GM23248 (cell line): ENCODE measurements at regions not wholly inside any gene's neighbourhood (a gene's known extent, or its start where the extent isn't known, plus 50 kb on each side); places are given as distances from the start of the nearest gene placed in this dataset.
"Not testable (repeated sequence)": the region's sequence is repeated elsewhere in the genome, so short reads cannot be mapped to it uniquely, and the experiment has no call there.

Source experiments
- DNase-seq: peaks from one replicate; pipeline ENCODE4 v3.0.0-alpha.2; 2015
- H2AFZ ChIP-seq: fragments of 200-600 bp; sonication (generic); 2 replicates; pipeline ENCODE4 v1.6.1; 2016; ENCODE audit warnings: antibody characterized with exemption
- H3F3A ChIP-seq: fragments of 200-600 bp; sonication (generic); 2 replicates; pipeline ENCODE4 v1.6.1; 2016; ENCODE audit warnings: mild to moderate bottlenecking, antibody characterized with exemption, mixed run types; ENCODE audit not compliant: insufficient read depth
- H3K27ac ChIP-seq: fragments of 200-600 bp; sonication (generic); 2 replicates; pipeline ENCODE4 v1.5.1; 2016; ENCODE audit warnings: mild to moderate bottlenecking
- H3K27me3 ChIP-seq: fragments of 200-600 bp; sonication (generic); replicated peaks from 2 replicates; pipeline ENCODE4 v1.6.1; 2016; ENCODE audit warnings: mild to moderate bottlenecking; ENCODE audit not compliant: insufficient read depth
- H3K36me3 ChIP-seq: fragments of 200-600 bp; sonication (generic); 2 replicates; pipeline ENCODE4 v1.6.1; 2016; ENCODE audit warnings: low read depth, mild to moderate bottlenecking
- H3K4me1 ChIP-seq: fragments of 200-600 bp; sonication (generic); 2 replicates; pipeline ENCODE4 v1.6.1; 2016; ENCODE audit warnings: mild to moderate bottlenecking; ENCODE audit not compliant: insufficient read depth
- H3K4me2 ChIP-seq: fragments of 200-600 bp; sonication (generic); one replicate; pipeline ENCODE4 v1.6.1; 2016; ENCODE audit warnings: mild to moderate bottlenecking; ENCODE audit not compliant: unreplicated experiment
- H3K4me3 ChIP-seq: fragments of 200-600 bp; sonication (generic); 2 replicates; pipeline ENCODE4 v1.5.1; 2016; ENCODE audit warnings: mild to moderate bottlenecking
- H3K79me2 ChIP-seq: fragments of 200-600 bp; sonication (generic); 2 replicates; pipeline ENCODE4 v1.6.1; 2016; ENCODE audit warnings: mild to moderate bottlenecking; ENCODE audit not compliant: insufficient read depth
- H3K9ac ChIP-seq: fragments of 200-600 bp; sonication (generic); 2 replicates; pipeline ENCODE4 v1.6.1; 2016; ENCODE audit warnings: mild to moderate bottlenecking
- H3K9me2 ChIP-seq: fragments of 200-600 bp; sonication (generic); 2 replicates; pipeline ENCODE4 v1.6.1; 2016; ENCODE audit warnings: mixed run types, mild to moderate bottlenecking, moderate library complexity; ENCODE audit not compliant: insufficient read depth
- H3K9me3 ChIP-seq: fragments of 200-600 bp; sonication (generic); one replicate; pipeline ENCODE4 v1.6.1; 2017; ENCODE audit warnings: low read depth
- H4K20me1 ChIP-seq: fragments of 200-600 bp; sonication (generic); 2 replicates; pipeline ENCODE4 v1.6.0; 2016; ENCODE audit not compliant: insufficient read depth
- EZH2 ChIP-seq: fragments of 200-600 bp; sonication (generic); IDR thresholded peaks from 2 replicates; pipeline ENCODE4 v1.6.1; 2018; ENCODE audit warnings: antibody characterized with exemption, mild to moderate bottlenecking; ENCODE audit not compliant: insufficient read depth, poor library complexity, severe bottlenecking
- EZH2phosphoT487 ChIP-seq: fragments of 200-600 bp; sonication (generic); IDR thresholded peaks from 2 replicates; pipeline ENCODE4 v1.6.1; 2018; ENCODE audit warnings: antibody characterized with exemption, moderate library complexity, mild to moderate bottlenecking, low read depth; ENCODE audit not compliant: insufficient read depth
- WGBS, 2 experiments: methylation state at CpG; one replicate each; pipeline ENCODE4 v1.1.6; 2015 to 2017; ENCODE audit warnings: low lambda C conversion rate in 2 of 2, low coverage in 1 of 2; ENCODE audit errors: missing lambda C conversion rate in 2 of 2; 5-methylcytosine and 5-hydroxymethylcytosine counted together
- in situ Hi-C: fragments of 300-500 bp; cut with MboI; formaldehyde crosslinking; loops from 2 replicates; pipeline ENCODE4 v1.15.0; 2020

GRCh38 chr15:62254137-62254934 lies 89.3 kb upstream of the C2CD4B start:
- TF ChIP-seq EZH2 (no peak), EZH2phosphoT487 (no peak)
- Histone ChIP-seq H3K4me2 (no peak overlapping the region), H4K20me1 (no peaks in the 10 kb centered on the region), H3K9me3 (no peaks in the 10 kb centered on the region), H3K9ac (no peak overlapping the region), H3K9me2 (no peaks in the 10 kb centered on the region), H3K79me2 (no peaks in the 10 kb centered on the region), H3K4me3 (no peak overlapping the region), H3K36me3 (no peaks in the 10 kb centered on the region), H3K4me1 (no peaks in the 10 kb centered on the region), H3K27me3 (no peaks in the 10 kb centered on the region), H2AFZ (no peak overlapping the region), H3K27ac (no peak overlapping the region), H3F3A (no peaks in the 10 kb centered on the region)
- in situ Hi-C loops = no loop called here
- 21 to 23% methylated on average over 10 to 11 of the region's 11 CpGs for WGBS, 2 experiments
- DNase-seq = peak; percentile 73

GRCh38 chr15:62256430-62256829 lies 91.3 kb upstream of the C2CD4B start:
- H3K36me3 ChIP-seq, H3K27me3 ChIP-seq, H3K9ac ChIP-seq, H3K9me3 ChIP-seq, H3F3A ChIP-seq, H3K4me3 ChIP-seq, H3K27ac ChIP-seq, in situ Hi-C loops, H3K4me1 ChIP-seq, DNase-seq, H4K20me1 ChIP-seq, H3K79me2 ChIP-seq, H3K9me2 ChIP-seq, H2AFZ ChIP-seq, H3K4me2 ChIP-seq: not testable (repeated sequence)
- 91 to 95% methylated on average over 2 of the region's 2 CpGs for WGBS, 2 experiments

GRCh38 chr15:62257996-62258521 lies 93.0 kb upstream of the C2CD4B start:
- no peaks in the 10 kb centered on the region for H3K9me3 ChIP-seq
- H3K9me2 ChIP-seq = no peaks in the 10 kb centered on the region
- no peak for DNase-seq
- TF ChIP-seq EZH2 = no peak
- TF ChIP-seq EZH2phosphoT487 = no peak
- no peaks in the 10 kb centered on the region for H4K20me1 ChIP-seq
- H3K79me2 ChIP-seq = no peaks in the 10 kb centered on the region
- no peaks in the 10 kb centered on the region for H3F3A ChIP-seq
- no peak overlapping the region for H3K9ac ChIP-seq
- in situ Hi-C loops = no loop called here
- no peaks in the 10 kb centered on the region for H3K36me3 ChIP-seq
- no peak overlapping the region for H3K4me2 ChIP-seq
- no peak overlapping the region for H3K27ac ChIP-seq
- H3K4me3 ChIP-seq = no peak overlapping the region
- no peaks in the 10 kb centered on the region for H3K27me3 ChIP-seq
- no peak overlapping the region for H2AFZ ChIP-seq
- WGBS, 2 experiments = 69% methylated on average over 5 of the region's 5 CpGs
- H3K4me1 ChIP-seq = no peaks in the 10 kb centered on the region

- 57 to 60% methylated on average over 7 of the region's 7 CpGs for WGBS, 2 experiments
Measured at GRCh38 chr15:62262305-62262941, 97.3 kb upstream of the C2CD4B start.

More at GRCh38 chr15:62262305-62262941, 97.3 kb upstream of the C2CD4B start:
- no peaks in the 10 kb centered on the region for H3K9me3 ChIP-seq
- H3F3A ChIP-seq = no peaks in the 10 kb centered on the region
- no peak overlapping the region for H2AFZ ChIP-seq
- no peaks in the 10 kb centered on the region for H4K20me1 ChIP-seq
- no peak overlapping the region for H3K9ac ChIP-seq
- in situ Hi-C loops = no loop called here
- H3K4me1 ChIP-seq = no peaks in the 10 kb centered on the region
- no peaks in the 10 kb centered on the region for H3K36me3 ChIP-seq
- H3K9me2 ChIP-seq = no peaks in the 10 kb centered on the region
- H3K79me2 ChIP-seq = no peaks in the 10 kb centered on the region
- DNase-seq = no peak
- H3K4me3 ChIP-seq = no peak overlapping the region
- H3K4me2 ChIP-seq = no peak overlapping the region
- H3K27me3 ChIP-seq = no peaks in the 10 kb centered on the region
- no peak overlapping the region for H3K27ac ChIP-seq
- no peak for TF ChIP-seq EZH2phosphoT487
- no peak for TF ChIP-seq EZH2
